Activated T-cell treated with anti-CD3 and anti-CD28 coated beads for 4 hours (primary cell): ENCODE measurements at regions not wholly inside any gene's neighbourhood (a gene's known extent, or its start where the extent isn't known, plus 50 kb on each side); places are given as distances from the start of the nearest gene placed in this dataset.
A peak's percentile ranks its signal among the peaks of the same experiment; 100 is the strongest.

Source experiments
- DNase-seq: peaks from one replicate; pipeline ENCODE4 v3.0.0-alpha.2; 2020

GRCh38 chr16:85258166-85258565 lies 145.9 kb upstream of the CIBAR2 start:
- DNase-seq, result no peak

GRCh38 chr16:85258629-85259028 lies 146.4 kb upstream of the CIBAR2 start:
- no peak for DNase-seq

DNA sequence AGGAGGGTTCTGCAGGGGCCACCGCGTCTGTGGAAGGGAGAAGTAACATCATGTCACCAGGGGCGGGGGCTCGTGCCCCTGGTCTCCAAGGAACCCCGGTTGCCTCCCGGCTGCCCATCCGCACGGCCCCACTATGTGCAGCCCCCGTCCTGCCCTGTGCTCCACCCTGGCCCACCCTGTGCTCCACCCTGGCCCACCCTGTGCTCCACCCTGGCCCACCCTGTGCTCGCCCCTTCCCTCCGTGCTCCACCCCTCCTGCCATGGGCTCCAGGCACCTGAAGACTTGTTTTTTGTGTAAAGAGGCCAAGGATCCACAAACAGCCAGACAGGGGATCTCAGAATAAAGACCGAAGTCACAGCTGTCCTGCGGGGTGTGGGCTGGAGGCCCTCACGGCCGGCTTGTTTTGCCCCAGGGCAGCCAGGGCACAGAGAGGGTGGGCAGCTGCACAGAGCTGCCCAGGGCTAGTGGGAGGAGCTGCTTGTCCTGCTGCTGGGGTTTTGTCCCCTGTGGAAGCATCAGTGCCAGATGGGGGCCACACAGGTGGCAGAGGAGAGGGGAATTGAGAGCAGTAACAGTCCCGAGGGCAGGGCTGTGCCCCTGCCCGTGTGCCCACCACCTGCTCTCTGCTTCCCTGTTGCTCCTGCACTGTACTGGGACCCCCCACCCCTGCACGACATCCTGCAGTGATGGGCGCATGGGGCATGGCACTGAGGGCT lies 147.0 kb upstream of the CIBAR2 start:
- no peak for DNase-seq

DNA sequence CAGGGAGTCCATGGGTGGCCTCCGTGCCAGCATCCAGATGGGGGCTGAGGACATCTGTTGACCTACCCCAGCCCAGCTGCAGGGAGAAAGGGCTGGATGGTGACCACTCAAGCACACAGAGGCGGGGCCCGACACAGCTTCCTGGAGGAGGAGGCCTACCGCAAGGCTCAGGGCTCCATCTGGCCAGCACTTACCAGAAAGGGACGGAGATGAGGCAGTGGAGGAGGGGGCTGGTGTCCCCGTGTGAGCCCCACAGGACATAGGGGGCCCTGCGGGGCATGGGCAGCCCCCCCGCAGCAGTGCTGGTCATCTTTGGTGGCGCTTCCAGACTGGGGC lies 147.5 kb upstream of the CIBAR2 start:
- no peak for DNase-seq

GRCh38 chr16:85261204-85261603 lies 148.9 kb upstream of the CIBAR2 start:
- no peak for DNase-seq

GRCh38 chr16:85261657-85262557 lies 149.6 kb upstream of the CIBAR2 start:
- no peak for DNase-seq

- DNase-seq, result no peak
Observed at GRCh38 chr16:85262558-85263238, 150.4 kb upstream of the CIBAR2 start.

DNA sequence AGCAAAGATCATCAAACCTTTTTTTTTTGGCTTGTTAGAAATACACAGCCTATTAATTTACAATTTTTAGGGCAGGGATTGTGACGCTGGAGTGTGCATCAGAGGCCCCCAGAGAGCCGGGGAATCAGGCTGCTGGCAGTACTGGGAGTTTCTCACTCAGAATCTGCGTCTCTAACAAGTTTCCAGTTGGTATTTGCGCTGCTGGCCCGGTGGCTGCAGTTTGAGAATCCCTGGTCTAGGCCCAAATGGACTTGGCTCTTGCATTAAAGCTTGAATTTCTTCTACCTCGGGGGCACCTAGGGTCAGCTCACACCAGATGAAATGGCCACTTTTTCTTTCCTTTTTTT lies 150.9 kb upstream of the CIBAR2 start:
- no peak for DNase-seq

DNA sequence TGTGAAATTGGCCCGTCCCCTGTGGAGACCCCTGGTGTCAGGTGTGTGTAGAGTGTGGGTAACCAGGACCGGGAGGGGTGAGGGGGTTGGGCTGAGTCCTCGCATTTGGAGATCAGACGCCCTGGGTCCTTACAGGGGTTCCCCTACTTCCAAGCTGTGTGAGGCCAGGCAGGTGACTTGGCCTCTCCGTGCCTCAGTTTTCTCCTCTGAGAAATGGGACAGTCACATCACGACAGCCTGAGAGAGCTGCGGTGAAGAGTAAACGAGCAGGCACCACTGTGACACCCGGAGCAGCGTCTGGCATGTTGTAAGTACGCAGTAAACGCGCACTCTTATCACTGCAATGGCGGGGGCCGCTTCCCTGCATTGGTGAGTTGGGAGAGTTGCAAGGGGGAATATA lies 152.5 kb upstream of the CIBAR2 start:
- no peak for DNase-seq

DNA sequence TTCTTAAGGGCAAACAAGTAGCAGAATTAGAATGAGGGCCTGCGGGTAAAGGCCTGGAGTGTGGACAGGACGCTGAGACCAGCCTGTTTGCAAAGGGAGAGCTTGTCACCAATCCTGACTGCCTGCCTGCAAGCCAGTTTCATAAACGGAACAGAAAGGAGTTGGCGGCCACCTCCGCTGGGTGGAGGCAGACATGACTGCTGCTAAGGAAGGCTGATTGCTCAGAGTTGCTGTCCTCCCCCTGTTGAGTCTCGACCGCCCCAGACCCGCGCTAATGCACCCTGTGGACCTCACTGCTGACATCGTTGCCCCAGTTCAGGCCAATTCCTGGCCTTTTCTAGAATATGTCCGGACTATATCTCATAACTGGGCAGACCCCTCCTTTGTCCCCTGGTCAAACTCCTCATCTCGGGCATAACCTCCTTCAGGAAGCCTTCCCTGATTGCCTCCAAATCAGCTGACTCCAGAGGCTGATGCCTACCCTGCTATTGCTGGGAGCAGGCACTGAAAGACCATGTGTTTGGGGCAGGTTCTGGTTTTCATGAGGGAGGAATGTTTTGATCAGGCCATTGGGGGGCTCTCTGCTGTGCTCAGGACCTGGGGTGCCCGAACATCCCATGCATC lies 153.0 kb upstream of the CIBAR2 start:
- no peak for DNase-seq

GRCh38 chr16:85265810-85266209 lies 153.5 kb upstream of the CIBAR2 start:
- DNase-seq, result no peak

DNA sequence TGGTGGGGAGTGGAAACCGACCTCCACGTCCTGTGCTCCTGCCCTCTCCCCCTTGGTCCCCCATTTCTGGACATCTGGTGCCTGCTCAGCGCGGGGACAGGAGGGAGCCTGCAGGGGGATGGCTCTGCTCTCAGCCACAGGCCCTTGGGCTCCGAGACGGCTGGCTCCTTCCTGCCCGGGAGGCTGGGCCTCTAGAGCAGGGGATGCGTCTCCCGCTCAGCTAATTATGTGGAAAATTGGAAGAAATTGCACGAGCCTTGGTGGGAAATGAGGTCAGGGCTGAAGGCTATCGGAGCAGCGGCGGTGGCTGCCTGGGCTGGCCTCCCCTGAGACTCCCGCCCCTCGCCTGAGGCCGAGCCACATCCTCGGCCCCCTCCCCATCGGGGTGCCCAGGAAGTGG lies 154.6 kb upstream of the CIBAR2 start:
- DNase-seq, result no peak

GRCh38 chr16:85267414-85267945 lies 155.2 kb upstream of the CIBAR2 start:
- no peak for DNase-seq

- DNase-seq, result no peak
Observed at GRCh38 chr16:85269165-85269564, 156.9 kb upstream of the CIBAR2 start.

GRCh38 chr16:85270374-85270773 lies 158.1 kb upstream of the CIBAR2 start:
- DNase-seq, result no peak

DNA sequence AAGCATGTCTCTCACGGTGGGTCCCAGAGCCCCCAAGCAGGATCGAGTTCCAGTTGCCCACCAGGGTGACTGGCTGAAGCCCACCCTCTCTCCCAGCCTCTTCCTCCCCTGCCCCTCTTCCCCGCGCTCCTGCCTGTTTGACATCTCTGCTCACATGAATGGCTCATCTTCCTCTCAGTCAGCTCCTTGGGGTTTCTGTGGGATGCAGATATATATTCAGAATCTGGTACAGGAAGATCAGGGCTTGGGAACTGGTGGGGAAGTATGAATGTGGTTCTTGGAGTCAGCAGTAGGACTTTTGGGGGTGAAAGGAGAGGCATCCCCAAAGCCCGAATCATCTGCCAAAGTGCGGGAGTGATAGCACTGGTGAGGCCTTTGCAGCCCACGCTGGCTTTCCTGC lies 158.9 kb upstream of the CIBAR2 start:
- DNase-seq, result no peak

GRCh38 chr16:85273293-85273692 lies 161.0 kb upstream of the CIBAR2 start:
- no peak for DNase-seq

GRCh38 chr16:85274501-85274900 lies 162.2 kb upstream of the CIBAR2 start:
- no peak for DNase-seq

GRCh38 chr16:85274924-85275323 lies 162.7 kb upstream of the CIBAR2 start:
- no peak for DNase-seq

- DNase-seq, result peak; percentile 58
Observed at GRCh38 chr16:85275533-85276249, 163.4 kb upstream of the CIBAR2 start.

DNA sequence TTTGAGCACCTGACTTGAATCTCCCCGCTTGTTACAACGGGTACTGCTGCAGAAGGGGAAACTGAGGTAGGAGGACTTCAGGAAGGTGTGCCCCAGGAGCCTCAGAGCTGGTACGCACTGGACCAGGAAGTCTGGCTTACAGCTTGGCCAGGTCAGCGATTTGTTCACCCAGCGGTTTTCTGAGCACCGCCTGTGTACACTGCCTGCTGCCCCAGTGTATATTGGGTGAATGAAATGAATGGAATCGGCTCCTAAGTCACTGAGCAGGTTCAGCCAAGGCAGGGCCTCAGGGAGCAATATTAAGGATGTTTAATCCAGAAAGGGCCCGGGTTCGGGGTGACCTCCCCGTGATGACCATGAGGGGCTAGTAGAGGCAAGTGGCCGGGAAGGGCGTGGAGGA lies 164.0 kb upstream of the CIBAR2 start:
- no peak for DNase-seq

GRCh38 chr16:85276721-85277120 lies 164.4 kb upstream of the CIBAR2 start:
- DNase-seq, result no peak

DNA sequence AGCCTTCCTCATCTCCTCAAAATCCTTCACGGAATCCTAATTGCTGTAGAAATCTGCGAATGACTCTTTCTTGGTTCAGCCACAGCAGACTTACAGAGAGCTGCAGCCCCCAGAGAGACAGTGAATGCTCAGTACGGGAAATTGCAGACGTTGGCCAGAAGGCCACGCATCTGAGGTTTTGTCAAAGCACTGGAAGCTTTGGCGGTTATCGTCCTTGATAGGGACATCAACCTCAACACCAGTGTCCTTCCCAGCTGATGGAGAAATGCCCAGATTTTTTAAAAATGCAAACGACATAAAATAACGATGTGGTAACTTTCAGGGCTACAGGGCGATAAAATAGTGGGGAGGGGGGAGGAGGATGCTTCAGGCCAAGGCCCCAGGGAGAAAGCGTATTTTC lies 166.6 kb upstream of the CIBAR2 start:
- DNase-seq, result no peak
